HG03460 (cell line): ENCODE measurements at regions not wholly inside any gene's neighbourhood (a gene's known extent, or its start where the extent isn't known, plus 50 kb on each side); places are given as distances from the start of the nearest gene placed in this dataset.

ENCODE experiments used
- ATAC-seq: cut with Tn5 transposase; IDR thresholded peaks from one replicate; pipeline ENCODE4 v1.9.1; 2021; ENCODE audit not compliant: unreplicated experiment

- ATAC-seq, result no peak
Measured at GRCh38 chr7:46651070-46651469, 730.0 kb upstream of the IGFBP3 start.

- no peak for ATAC-seq
Measured at GRCh38 chr7:46649876-46650275, 728.8 kb upstream of the IGFBP3 start.

GRCh38 chr7:46637793-46638735, 717.0 kb upstream of the IGFBP3 start:
- ATAC-seq, result no peak

DNA sequence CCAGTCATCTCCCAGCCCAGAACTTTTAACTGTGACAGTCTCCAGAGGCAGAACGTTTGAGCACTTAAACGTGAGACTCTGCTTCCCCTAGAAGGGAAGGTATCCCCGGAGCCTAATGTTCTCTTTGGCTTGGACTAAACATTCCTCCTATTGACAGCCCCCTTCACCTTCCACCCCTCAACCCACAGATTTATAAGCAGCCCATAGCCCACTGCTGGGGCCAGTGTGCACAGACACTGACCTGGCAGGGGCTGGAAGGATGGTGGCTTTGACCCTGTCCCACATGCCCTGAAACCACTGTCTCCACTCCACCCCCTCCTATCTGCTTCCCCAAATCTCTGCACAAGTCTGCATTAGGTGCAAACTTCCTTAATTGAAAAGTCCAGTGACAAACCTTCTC, 715.0 kb upstream of the IGFBP3 start:
- no peak for ATAC-seq

GRCh38 chr7:46633630-46634240, 712.7 kb upstream of the IGFBP3 start:
- no peak for ATAC-seq

DNA sequence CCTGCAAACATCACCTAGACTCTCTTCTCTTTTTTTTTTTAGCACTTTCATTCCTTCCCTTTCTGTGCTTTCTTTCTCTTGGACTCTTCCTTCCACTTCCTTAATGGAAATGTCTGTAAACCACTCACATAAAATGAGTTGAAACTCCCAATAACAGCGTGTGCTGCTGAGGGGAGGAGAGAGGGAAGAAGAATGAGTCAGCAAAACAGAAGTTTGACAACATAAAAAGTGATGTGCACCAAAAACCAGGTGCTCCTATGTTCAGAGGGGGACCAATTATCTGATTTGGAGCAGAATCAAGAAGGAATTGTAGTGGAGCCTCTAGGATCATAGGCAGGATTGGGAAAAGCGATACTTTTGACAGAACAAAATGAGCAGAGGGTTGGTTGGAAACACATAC, 712.1 kb upstream of the IGFBP3 start:
- ATAC-seq, result no peak

- ATAC-seq, result no peak
Measured at GRCh38 chr7:46630031-46630430, 709.0 kb upstream of the IGFBP3 start.

GRCh38 chr7:46628389-46628788, 707.3 kb upstream of the IGFBP3 start:
- ATAC-seq, result no peak

- ATAC-seq, result no peak
Measured at GRCh38 chr7:46626691-46627310, 705.7 kb upstream of the IGFBP3 start.

DNA sequence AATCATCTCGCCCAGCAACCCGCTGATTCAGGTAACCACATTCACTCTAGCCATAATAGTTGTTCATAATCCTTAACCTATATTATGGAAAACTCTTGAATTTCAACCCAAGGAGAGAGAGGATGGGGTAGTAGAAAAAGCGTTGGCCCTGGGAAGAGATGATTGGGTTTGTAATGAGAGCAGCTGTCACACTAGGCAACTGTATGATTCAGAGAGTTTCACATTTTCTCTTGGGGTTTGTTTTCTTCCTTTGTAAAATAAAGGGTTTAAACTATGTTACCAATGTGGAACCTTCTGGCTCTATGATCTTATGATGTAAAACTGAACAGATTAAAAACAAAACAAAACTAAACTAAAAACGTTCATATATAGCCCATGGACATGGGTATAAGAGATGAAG, 705.2 kb upstream of the IGFBP3 start:
- no peak for ATAC-seq

- no peak for ATAC-seq
Measured at GRCh38 chr7:46625032-46625431, 704.0 kb upstream of the IGFBP3 start.

- no peak for ATAC-seq
Measured at GRCh38 chr7:46622251-46622650, 701.2 kb upstream of the IGFBP3 start.

- ATAC-seq, result no peak
Measured at GRCh38 chr7:46619723-46620310, 698.7 kb upstream of the IGFBP3 start.

DNA sequence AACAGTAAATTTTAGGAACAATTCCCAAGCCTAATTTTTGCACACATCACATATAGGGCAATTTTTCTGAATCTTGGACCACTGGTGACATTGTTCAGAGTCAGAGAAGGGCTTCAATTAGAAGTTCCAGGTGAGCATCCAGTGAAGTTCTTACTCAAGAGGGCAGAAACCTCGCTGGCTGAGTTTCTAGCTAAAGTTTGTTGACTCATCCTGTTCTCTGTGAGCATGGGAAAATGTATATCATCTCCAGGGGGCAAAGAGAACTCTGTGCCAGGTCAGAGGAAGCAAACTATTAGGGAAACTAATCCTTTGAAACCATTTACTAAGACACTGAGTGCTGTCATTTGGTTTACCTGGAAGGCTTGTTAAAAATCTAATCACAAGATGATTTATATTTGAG, 695.6 kb upstream of the IGFBP3 start:
- no peak for ATAC-seq

DNA sequence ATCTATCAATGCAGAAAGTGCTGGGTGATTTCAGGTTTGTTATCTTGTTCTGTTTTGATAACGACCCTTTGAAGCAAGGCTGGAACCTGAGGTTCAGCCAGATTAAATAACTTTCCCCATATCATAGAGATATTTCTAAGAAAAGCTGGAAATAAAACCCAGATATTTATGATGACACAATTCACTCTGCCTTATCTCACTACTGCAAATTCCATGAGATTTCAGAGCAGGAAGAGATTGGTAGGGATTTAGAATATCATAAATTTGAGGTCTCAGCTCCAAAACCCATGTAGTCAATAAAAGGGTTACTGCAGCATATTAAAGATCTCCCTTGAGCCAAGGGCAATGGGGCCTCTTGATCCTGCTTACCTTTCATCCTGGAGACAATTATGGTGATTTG, 692.5 kb upstream of the IGFBP3 start:
- ATAC-seq, result no peak

GRCh38 chr7:46613116-46613515, 692.0 kb upstream of the IGFBP3 start:
- ATAC-seq, result no peak

DNA sequence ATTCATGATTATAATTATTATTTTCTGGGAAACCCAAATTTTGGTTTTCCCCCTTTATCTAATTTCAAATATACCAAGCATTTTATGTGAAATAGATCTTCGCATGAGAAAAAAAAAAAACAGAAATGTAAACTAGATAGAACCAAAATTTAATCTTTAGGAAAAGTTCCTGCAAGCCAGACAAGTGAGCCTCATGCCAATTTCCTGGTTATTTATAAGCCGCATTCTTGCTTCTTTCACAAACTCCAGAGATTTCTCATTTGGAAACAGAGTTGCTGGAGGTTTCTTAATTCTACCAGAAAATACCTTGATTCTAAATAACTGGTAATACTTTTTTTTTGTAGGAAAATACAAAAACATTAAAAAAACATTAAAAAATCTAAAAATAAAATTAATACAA, 690.4 kb upstream of the IGFBP3 start:
- no peak for ATAC-seq

DNA sequence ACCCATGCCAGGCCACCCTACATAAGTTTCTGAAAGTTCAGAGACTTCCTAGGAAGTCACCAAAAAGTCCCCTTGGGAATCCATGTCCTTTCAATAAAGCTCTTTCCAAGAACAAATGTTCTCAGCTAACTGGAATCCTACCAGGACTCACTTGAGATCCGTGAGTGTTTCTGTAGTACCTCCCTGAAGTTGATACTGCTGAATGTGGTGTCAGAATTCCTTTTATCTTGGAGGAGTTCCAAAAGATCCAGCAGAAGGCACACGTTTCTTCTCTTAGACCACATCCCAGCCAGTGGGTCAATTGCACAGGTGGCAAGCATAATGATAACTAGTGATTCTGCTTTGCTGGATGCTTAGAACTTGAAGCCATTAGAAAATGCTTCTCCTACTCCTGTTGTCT, 689.7 kb upstream of the IGFBP3 start:
- ATAC-seq, result no peak

- no peak for ATAC-seq
Measured at GRCh38 chr7:46607176-46607575, 686.1 kb upstream of the IGFBP3 start.

DNA sequence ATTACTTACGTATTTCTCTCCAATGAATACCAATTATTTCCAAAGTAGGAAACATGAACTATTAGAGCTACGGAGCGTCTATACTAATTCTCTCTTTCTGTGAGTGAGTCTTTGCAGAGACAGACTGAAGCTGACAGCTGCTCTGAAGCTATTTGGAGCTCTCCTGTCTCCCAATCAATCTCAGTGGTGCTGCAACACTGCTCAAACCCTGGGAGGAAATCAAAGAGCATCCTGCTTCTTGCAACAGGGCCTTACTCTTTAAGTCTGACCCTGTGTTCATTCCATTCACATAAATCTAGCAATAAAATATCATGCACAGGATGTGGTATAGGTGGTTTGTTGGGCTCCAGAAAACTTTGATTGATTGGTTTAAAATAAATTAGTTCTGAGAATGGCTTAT, 685.7 kb upstream of the IGFBP3 start:
- no peak for ATAC-seq

DNA sequence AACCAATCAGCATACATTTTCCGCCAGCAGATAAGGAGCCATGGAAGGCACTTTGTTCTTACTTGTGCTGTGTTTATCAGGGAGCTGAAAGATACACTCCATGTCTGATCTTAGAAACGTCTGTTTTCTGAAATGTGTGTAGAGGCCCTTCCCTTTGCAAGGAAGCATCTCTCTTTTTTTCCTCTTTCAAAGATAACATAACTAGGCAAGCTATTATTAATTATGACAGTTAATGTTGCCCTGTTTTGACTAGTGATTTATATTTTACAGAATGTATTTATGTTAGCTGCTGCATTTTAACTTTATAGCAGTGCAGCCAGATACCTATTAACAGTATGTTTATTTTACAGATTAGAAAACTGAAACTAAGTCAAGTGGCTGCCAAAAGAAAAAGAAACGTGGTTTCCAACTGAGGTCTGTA, 683.2 kb upstream of the IGFBP3 start:
- no peak for ATAC-seq

DNA sequence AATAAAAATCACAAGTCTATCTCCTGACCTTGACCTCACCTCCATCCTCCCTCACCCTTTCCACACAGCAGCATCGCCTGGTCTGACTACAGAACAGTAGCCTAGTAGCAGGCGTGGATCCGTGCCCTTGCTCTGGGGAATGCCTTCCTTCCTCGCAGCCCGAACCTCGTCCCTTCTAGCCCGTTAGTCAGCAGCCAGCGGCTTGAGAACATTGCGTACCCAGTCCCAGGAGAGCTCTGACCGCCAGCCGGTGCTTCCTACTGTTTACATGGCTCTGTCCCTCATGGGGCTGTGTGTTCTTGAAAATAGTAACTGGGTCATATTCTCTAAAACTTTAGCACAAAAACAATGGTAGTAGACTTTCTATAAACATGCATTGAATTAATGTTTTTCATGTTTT, 682.7 kb upstream of the IGFBP3 start:
- no peak for ATAC-seq
